HL-60 (cell line): ENCODE measurements at regions not wholly inside any gene's neighbourhood (a gene's known extent, or its start where the extent isn't known, plus 50 kb on each side); places are given as distances from the start of the nearest gene placed in this dataset.

Experiments
- GABPA ChIP-seq: IDR thresholded peaks from 2 replicates; pipeline ENCODE4 v1.6.1; 2012; ENCODE audit warnings: low read depth
- POLR2AphosphoS5 ChIP-seq: IDR thresholded peaks from 2 replicates; pipeline ENCODE4 v1.6.1; 2012; ENCODE audit warnings: low read depth
- SPI1 ChIP-seq: IDR thresholded peaks from 2 replicates; pipeline ENCODE4 v1.6.1; 2012; ENCODE audit warnings: low read depth, mild to moderate bottlenecking, borderline replicate concordance
- TF ChIP-seq, protein P1 (sequence below): IDR thresholded peaks from 2 replicates; pipeline ENCODE4 v1.6.1; 2012; ENCODE audit warnings: low read depth; ENCODE audit not compliant: insufficient replicate concordance
- TF ChIP-seq, protein P2 (sequence below): IDR thresholded peaks from one replicate; pipeline ENCODE4 v1.5.1; 2011; ENCODE audit warnings: low read length, control low read depth, inconsistent platforms; ENCODE audit not compliant: insufficient read depth

DNA sequence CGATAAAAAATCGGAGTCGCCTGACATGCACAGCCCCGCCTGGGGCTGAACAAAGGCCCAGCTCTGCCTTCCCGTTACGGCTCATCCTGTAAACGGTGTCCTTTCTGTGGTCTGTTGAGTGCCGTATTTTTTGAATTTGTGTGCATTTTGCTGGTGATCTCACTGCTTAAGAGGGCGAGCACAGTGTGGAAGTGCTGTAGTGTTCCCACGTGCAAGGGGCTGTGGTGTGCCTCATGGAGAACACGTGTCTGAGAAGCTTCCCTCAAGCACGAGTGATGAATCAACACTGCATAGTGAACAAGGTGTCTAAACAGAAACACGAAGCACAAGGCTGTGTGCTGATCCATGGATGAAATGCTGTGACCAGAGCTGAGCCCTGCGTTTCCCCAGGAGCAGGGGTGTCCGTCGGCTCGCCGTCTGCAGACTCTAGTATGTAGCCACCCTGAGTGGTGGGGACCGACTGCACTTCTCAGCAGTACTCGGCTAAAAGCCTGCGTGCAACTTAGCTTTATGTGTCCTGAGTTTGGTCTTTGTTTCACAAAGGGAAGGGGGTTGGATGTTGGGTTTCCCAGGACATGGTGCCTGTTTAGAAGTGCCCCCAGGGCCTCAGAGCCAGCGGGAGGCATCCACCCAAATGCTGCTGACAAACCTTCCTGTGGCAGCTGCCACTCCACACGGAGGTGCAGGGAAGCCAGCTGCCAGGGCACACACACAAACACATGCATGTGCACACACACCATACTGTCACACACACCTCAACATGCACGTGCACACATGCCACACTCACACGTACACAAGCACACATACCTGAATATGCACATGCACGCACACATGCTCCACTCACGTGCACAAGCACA, 77.2 kb upstream of the IRX4 start:
- TF ChIP-seq, protein P1, sequence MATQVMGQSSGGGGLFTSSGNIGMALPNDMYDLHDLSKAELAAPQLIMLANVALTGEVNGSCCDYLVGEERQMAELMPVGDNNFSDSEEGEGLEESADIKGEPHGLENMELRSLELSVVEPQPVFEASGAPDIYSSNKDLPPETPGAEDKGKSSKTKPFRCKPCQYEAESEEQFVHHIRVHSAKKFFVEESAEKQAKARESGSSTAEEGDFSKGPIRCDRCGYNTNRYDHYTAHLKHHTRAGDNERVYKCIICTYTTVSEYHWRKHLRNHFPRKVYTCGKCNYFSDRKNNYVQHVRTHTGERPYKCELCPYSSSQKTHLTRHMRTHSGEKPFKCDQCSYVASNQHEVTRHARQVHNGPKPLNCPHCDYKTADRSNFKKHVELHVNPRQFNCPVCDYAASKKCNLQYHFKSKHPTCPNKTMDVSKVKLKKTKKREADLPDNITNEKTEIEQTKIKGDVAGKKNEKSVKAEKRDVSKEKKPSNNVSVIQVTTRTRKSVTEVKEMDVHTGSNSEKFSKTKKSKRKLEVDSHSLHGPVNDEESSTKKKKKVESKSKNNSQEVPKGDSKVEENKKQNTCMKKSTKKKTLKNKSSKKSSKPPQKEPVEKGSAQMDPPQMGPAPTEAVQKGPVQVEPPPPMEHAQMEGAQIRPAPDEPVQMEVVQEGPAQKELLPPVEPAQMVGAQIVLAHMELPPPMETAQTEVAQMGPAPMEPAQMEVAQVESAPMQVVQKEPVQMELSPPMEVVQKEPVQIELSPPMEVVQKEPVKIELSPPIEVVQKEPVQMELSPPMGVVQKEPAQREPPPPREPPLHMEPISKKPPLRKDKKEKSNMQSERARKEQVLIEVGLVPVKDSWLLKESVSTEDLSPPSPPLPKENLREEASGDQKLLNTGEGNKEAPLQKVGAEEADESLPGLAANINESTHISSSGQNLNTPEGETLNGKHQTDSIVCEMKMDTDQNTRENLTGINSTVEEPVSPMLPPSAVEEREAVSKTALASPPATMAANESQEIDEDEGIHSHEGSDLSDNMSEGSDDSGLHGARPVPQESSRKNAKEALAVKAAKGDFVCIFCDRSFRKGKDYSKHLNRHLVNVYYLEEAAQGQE = no peak
- TF ChIP-seq, protein P2, sequence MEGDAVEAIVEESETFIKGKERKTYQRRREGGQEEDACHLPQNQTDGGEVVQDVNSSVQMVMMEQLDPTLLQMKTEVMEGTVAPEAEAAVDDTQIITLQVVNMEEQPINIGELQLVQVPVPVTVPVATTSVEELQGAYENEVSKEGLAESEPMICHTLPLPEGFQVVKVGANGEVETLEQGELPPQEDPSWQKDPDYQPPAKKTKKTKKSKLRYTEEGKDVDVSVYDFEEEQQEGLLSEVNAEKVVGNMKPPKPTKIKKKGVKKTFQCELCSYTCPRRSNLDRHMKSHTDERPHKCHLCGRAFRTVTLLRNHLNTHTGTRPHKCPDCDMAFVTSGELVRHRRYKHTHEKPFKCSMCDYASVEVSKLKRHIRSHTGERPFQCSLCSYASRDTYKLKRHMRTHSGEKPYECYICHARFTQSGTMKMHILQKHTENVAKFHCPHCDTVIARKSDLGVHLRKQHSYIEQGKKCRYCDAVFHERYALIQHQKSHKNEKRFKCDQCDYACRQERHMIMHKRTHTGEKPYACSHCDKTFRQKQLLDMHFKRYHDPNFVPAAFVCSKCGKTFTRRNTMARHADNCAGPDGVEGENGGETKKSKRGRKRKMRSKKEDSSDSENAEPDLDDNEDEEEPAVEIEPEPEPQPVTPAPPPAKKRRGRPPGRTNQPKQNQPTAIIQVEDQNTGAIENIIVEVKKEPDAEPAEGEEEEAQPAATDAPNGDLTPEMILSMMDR = no peak
- TF ChIP-seq POLR2AphosphoS5 = no peak
- TF ChIP-seq GABPA = no peak
- TF ChIP-seq SPI1 = no peak
